ENCODE measurements at regions not wholly inside any gene's neighbourhood (a gene's known extent, or its start where the extent isn't known, plus 50 kb on each side); places are given as distances from the start of the nearest gene placed in this dataset.

GRCh38 chr20:24738058-24738775 lies 210.9 kb upstream of the CST7 start:
- DNase-seq (ENCODE audit: low read depth in 4 of 4, low spot score in 3 of 4) = no peak

- no peak for DNase-seq (ENCODE audit: low read depth in 4 of 4, low spot score in 3 of 4)
Measured at GRCh38 chr20:24738981-24739633, 210.0 kb upstream of the CST7 start.

GRCh38 chr20:24739746-24740145 lies 209.3 kb upstream of the CST7 start:
- DNase-seq (ENCODE audit: low read depth in 4 of 4, low spot score in 3 of 4) = no peak

GRCh38 chr20:24741493-24742072 lies 207.5 kb upstream of the CST7 start:
- no peak for DNase-seq (ENCODE audit: low read depth in 4 of 4, low spot score in 3 of 4)

GRCh38 chr20:24742436-24742835 lies 206.6 kb upstream of the CST7 start:
- DNase-seq (ENCODE audit: low read depth in 4 of 4, low spot score in 3 of 4) = no peak

GRCh38 chr20:24742989-24743388 lies 206.1 kb upstream of the CST7 start:
- no peak for DNase-seq (ENCODE audit: low read depth in 4 of 4, low spot score in 3 of 4)

GRCh38 chr20:24743641-24744040 lies 205.4 kb upstream of the CST7 start:
- no peak for DNase-seq (ENCODE audit: low read depth in 4 of 4, low spot score in 3 of 4)

GRCh38 chr20:24744747-24745146 lies 204.3 kb upstream of the CST7 start:
- DNase-seq (ENCODE audit: low read depth in 4 of 4, low spot score in 3 of 4) = no peak

- DNase-seq (ENCODE audit: low read depth in 4 of 4, low spot score in 3 of 4) = no peak
Measured at GRCh38 chr20:24745206-24745605, 203.9 kb upstream of the CST7 start.

- no peak for DNase-seq (ENCODE audit: low read depth in 4 of 4, low spot score in 3 of 4)
Measured at GRCh38 chr20:24745617-24746350, 203.3 kb upstream of the CST7 start.

- no peak for DNase-seq (ENCODE audit: low read depth in 4 of 4, low spot score in 3 of 4)
Measured at GRCh38 chr20:24746351-24746685, 202.8 kb upstream of the CST7 start.

GRCh38 chr20:24747010-24747712 lies 201.9 kb upstream of the CST7 start:
- no peak for DNase-seq (ENCODE audit: low read depth in 4 of 4, low spot score in 3 of 4)

- DNase-seq (ENCODE audit: low read depth in 4 of 4, low spot score in 3 of 4) = no peak
Measured at GRCh38 chr20:24747881-24748595, 201.0 kb upstream of the CST7 start.

- DNase-seq (ENCODE audit: low read depth in 4 of 4, low spot score in 3 of 4) = no peak
Measured at GRCh38 chr20:24751551-24751950, 197.5 kb upstream of the CST7 start.

- DNase-seq (ENCODE audit: low read depth in 4 of 4, low spot score in 3 of 4) = no peak
Measured at GRCh38 chr20:24752612-24753011, 196.5 kb upstream of the CST7 start.

- no peak for DNase-seq (ENCODE audit: low read depth in 4 of 4, low spot score in 3 of 4)
Measured at GRCh38 chr20:24753130-24753529, 195.9 kb upstream of the CST7 start.

GRCh38 chr20:24754691-24755090 lies 194.4 kb upstream of the CST7 start:
- no peak for DNase-seq (ENCODE audit: low read depth in 4 of 4, low spot score in 3 of 4)

GRCh38 chr20:24755411-24755922 lies 193.6 kb upstream of the CST7 start:
- DNase-seq (ENCODE audit: low read depth in 4 of 4, low spot score in 3 of 4) = no peak

- no peak for DNase-seq (ENCODE audit: low read depth in 4 of 4, low spot score in 3 of 4)
Measured at GRCh38 chr20:24756292-24757025, 192.6 kb upstream of the CST7 start.
